GM23338 (cell line): ENCODE measurements at regions not wholly inside any gene's neighbourhood (a gene's known extent, or its start where the extent isn't known, plus 50 kb on each side); places are given as distances from the start of the nearest gene placed in this dataset.

Source experiments
- ATAC-seq: fragments of 200-7000 bp; cut with Tn5 transposase; 3 replicates; pipeline ENCODE4 v1.9.1; 2020
- DNase-seq: peaks from one replicate; pipeline ENCODE4 v3.0.0-alpha.2; 2015; ENCODE audit warnings: low spot score
- H2AFZ ChIP-seq: fragments of 200-600 bp; sonication (generic); 2 replicates; pipeline ENCODE4 v1.8.0; 2016; ENCODE audit warnings: antibody characterized with exemption, mild to moderate bottlenecking, moderate library complexity
- H3F3A ChIP-seq: fragments of 200-600 bp; sonication (generic); replicated peaks from 2 replicates; pipeline ENCODE4 v1.8.0; 2017; ENCODE audit warnings: antibody characterized with exemption, mixed run types, low read depth
- H3K27ac ChIP-seq: fragments of 200-600 bp; sonication (generic); 2 replicates; pipeline ENCODE4 v1.6.1; 2016; ENCODE audit warnings: low read depth
- H3K27me3 ChIP-seq: fragments of 200-600 bp; sonication (generic); 2 replicates; pipeline ENCODE4 v1.8.0; 2016; ENCODE audit warnings: mild to moderate bottlenecking, mixed run types, moderate library complexity; ENCODE audit not compliant: insufficient read depth
- H3K36me3 ChIP-seq: fragments of 200-600 bp; sonication (generic); 2 replicates; pipeline ENCODE4 v1.8.0; 2016; ENCODE audit warnings: mild to moderate bottlenecking; ENCODE audit not compliant: insufficient read depth
- H3K4me1 ChIP-seq: fragments of 200-600 bp; sonication (generic); 2 replicates; pipeline ENCODE4 v1.8.0; 2016; ENCODE audit warnings: mild to moderate bottlenecking, moderate library complexity; ENCODE audit not compliant: insufficient read depth
- H3K4me2 ChIP-seq: fragments of 200-600 bp; sonication (generic); 2 replicates; pipeline ENCODE4 v1.7.1; 2017; ENCODE audit warnings: mixed run types
- H3K4me3 ChIP-seq: fragments of 200-600 bp; sonication (generic); 2 replicates; pipeline ENCODE4 v1.6.1; 2016; ENCODE audit warnings: mixed run types
- H3K79me2 ChIP-seq: fragments of 200-600 bp; sonication (generic); replicated peaks from 2 replicates; pipeline ENCODE4 v1.8.0; 2017; ENCODE audit warnings: mild to moderate bottlenecking; ENCODE audit not compliant: insufficient read depth
- H3K9me2 ChIP-seq: fragments of 200-600 bp; sonication (generic); 2 replicates; pipeline ENCODE4 v1.8.0; 2017; ENCODE audit not compliant: insufficient read depth
- H4K20me1 ChIP-seq: fragments of 200-600 bp; sonication (generic); replicated peaks from 2 replicates; pipeline ENCODE4 v1.8.0; 2017; ENCODE audit warnings: mild to moderate bottlenecking; ENCODE audit not compliant: insufficient read depth
- H3K27ac Mint-ChIP-seq: 2 replicates; pipeline ENCODE4 v1.8.0; 2020; ENCODE audit warnings: inconsistent platforms, mild to moderate bottlenecking, moderate library complexity, mixed read lengths
- H3K27me3 Mint-ChIP-seq: 3 replicates; pipeline ENCODE4 v1.8.0; 2022; ENCODE audit warnings: low read depth, mild to moderate bottlenecking, moderate library complexity, mixed read lengths, inconsistent platforms; ENCODE audit not compliant: insufficient read depth, poor library complexity
- H3K36me3 Mint-ChIP-seq: 3 replicates; pipeline ENCODE4 v1.8.0; 2021; ENCODE audit warnings: low read depth, mild to moderate bottlenecking, inconsistent platforms, moderate library complexity, mixed read lengths
- H3K4me1 Mint-ChIP-seq: 3 replicates; pipeline ENCODE4 v1.8.0; 2020; ENCODE audit warnings: mild to moderate bottlenecking, inconsistent platforms, mixed read lengths
- H3K4me3 Mint-ChIP-seq: 3 replicates; pipeline ENCODE4 v1.8.0; 2021; ENCODE audit warnings: moderate library complexity, mild to moderate bottlenecking, inconsistent platforms, mixed read lengths
- H3K9me3 Mint-ChIP-seq: 3 replicates; pipeline ENCODE4 v1.8.0; 2020; ENCODE audit warnings: moderate library complexity, mild to moderate bottlenecking, inconsistent platforms, mixed read lengths
- CREB1 ChIP-seq: fragments of 250-450 bp; sonication (Bioruptor Pico); IDR thresholded peaks from 2 replicates; pipeline ENCODE4 v1.5.0; 2020; ENCODE audit warnings: low read depth, mild to moderate bottlenecking, moderate library complexity
- CTCF ChIP-seq, 2 experiments: fragments of 200-600 bp in 1 of 2; sonication (generic) in 1 of 2; conservative IDR thresholded peaks; 2 replicates each; pipeline versions ENCODE4 v1.5.1 to v1.6.1; 2016 to 2017; ENCODE audit warnings: antibody characterized with exemption in 2 of 2, low read depth in 2 of 2, mild to moderate bottlenecking in 2 of 2, moderate library complexity in 1 of 2
- EZH2phosphoT487 ChIP-seq: fragments of 200-600 bp; sonication (generic); IDR thresholded peaks from one replicate; pipeline ENCODE4 v1.8.1; 2018; ENCODE audit warnings: antibody characterized with exemption; ENCODE audit not compliant: unreplicated experiment
- NANOG ChIP-seq: IDR thresholded peaks from 2 replicates; pipeline ENCODE4 v1.6.1; 2016; ENCODE audit warnings: antibody characterized with exemption, borderline replicate concordance
- POLR2AphosphoS5 ChIP-seq: IDR thresholded peaks from 2 replicates; pipeline ENCODE4 v1.6.1; 2016; ENCODE audit warnings: antibody characterized with exemption, low read depth
- ZNF331 ChIP-seq: fragments of 250-450 bp; sonication (Bioruptor Pico); IDR thresholded peaks from 2 replicates; pipeline ENCODE4 v1.5.0; 2020; ENCODE audit warnings: low read depth, mild to moderate bottlenecking, moderate library complexity
- TF ChIP-seq, protein P1 (sequence below): IDR thresholded peaks from 2 replicates; pipeline ENCODE4 v1.6.1; 2016; ENCODE audit warnings: antibody characterized with exemption

DNA sequence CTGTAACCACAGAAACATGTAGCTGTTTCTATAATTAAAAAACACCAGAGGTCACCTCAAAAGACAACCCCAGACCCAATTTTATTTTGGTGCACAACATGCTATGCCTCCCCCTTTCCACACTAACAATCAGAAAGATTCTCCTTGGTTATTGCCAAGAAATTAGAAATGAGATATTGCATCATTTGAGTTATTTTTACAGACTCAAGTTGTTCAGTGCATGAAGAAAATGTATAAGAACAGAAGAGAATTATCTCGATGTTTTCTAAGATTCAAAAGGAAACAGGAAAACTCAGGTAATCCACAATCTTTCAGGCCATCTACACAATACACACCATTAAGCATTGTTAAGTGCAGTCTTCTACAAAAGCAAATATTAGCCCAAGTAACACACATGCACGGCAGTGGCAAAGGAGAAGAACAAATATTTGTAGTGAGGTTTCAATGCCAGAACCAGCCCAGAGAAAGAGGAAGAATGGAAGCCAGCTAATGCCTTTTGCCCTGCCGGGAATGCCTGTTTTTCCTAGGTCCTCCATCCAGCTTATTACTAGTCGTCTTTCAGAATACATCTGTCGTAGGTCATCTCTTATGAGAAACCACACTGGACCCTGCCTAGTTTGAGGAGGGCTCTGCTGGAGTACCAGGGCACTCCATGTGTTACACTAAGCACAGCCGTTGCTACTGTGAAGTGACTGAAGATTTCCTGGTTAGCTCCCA lies 67.6 kb upstream of the C1GALT1 start:
- Mint-ChIP-seq H3K4me1 (no peaks in the 10 kb centered on the region), H3K36me3 (peaks cover 11% of the 10 kb centered on the region; the same call in 2 of the 3 replicates), H3K9me3 (peaks cover 16% of the 10 kb centered on the region; the same call in 2 of the 3 replicates), H3K27ac (no peak overlapping the region), H3K27me3 (peaks cover 5% of the 10 kb centered on the region), H3K4me3 (no peak overlapping the region)
- Histone ChIP-seq H3K27me3 (no peaks in the 10 kb centered on the region), H2AFZ (no peak overlapping the region; the same call in 1 of the 2 replicates), H3K36me3 (no peaks in the 10 kb centered on the region), H3K4me3 (no peak overlapping the region), H3K9me2 (0 out of 2 replicates have a peak, but pooled peaks cover 6% of the 10 kb centered on the region), H4K20me1 (no peaks in the 10 kb centered on the region), H3K4me2 (no peak overlapping the region), H3K27ac (no peak overlapping the region), H3F3A (no peaks in the 10 kb centered on the region), H3K4me1 (no peaks in the 10 kb centered on the region), H3K79me2 (no peaks in the 10 kb centered on the region)
- TF ChIP-seq CREB1 (CRISPR knock-in tag), result no peak
- TF ChIP-seq, protein P1, sequence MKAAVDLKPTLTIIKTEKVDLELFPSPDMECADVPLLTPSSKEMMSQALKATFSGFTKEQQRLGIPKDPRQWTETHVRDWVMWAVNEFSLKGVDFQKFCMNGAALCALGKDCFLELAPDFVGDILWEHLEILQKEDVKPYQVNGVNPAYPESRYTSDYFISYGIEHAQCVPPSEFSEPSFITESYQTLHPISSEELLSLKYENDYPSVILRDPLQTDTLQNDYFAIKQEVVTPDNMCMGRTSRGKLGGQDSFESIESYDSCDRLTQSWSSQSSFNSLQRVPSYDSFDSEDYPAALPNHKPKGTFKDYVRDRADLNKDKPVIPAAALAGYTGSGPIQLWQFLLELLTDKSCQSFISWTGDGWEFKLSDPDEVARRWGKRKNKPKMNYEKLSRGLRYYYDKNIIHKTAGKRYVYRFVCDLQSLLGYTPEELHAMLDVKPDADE, result no peak
- DNase-seq (no peak), ATAC-seq (no peak)

GRCh38 chr7:7117935-7118586 lies 64.3 kb upstream of the C1GALT1 start:
- Histone ChIP-seq H3K9me2 (no peaks in the 10 kb centered on the region), H3F3A (no peaks in the 10 kb centered on the region), H3K4me2 (0 out of 2 replicates have a peak overlapping the region, but pooled peaks have one; percentile 20), H3K27me3 (no peaks in the 10 kb centered on the region), H3K27ac (no peak overlapping the region), H4K20me1 (no peaks in the 10 kb centered on the region), H2AFZ (peak overlapping the region; percentile 97), H3K4me3 (no peak overlapping the region), H3K36me3 (no peaks in the 10 kb centered on the region), H3K79me2 (no peaks in the 10 kb centered on the region), H3K4me1 (no peaks in the 10 kb centered on the region)
- H3K36me3 Mint-ChIP-seq, result no peaks in the 10 kb centered on the region
- H3K4me3 Mint-ChIP-seq, result no peak overlapping the region
- H3K27me3 Mint-ChIP-seq, result peaks cover 5% of the 10 kb centered on the region
- TF ChIP-seq ZNF331 (CRISPR knock-in tag) (no peak), POLR2AphosphoS5 (no peak)
- no peak for DNase-seq
- peak overlapping the region; percentile 63; the same call in 1 of the 2 replicates for H3K27ac Mint-ChIP-seq
- H3K9me3 Mint-ChIP-seq, result no peaks in the 10 kb centered on the region
- no peaks in the 10 kb centered on the region for H3K4me1 Mint-ChIP-seq
- no peak; the same call in 2 of the 3 replicates for ATAC-seq

DNA sequence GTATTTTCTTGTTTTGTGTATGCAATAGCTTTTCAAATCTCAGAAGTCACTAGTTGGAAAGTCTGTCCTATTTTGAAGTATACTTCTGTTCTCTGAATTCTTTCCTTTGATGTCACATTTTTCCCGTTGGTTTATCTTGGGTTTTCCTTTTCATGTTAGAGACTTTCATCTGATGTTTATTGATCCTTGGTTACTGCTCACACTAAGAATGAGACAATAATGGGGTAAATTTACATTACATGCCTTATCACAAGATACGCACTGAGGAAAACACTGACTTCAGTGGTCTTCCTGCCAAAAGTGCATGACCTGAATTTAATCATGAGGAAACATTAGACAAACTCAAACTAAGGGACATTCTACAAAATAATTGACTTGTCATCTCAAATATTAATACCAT lies 63.5 kb upstream of the C1GALT1 start:
- Histone ChIP-seq H3K4me1 (no peaks in the 10 kb centered on the region), H3K4me2 (no peak overlapping the region), H3K79me2 (no peaks in the 10 kb centered on the region), H3K36me3 (no peaks in the 10 kb centered on the region), H4K20me1 (no peaks in the 10 kb centered on the region), H2AFZ (0 out of 2 replicates have a peak overlapping the region, but pooled peaks have one; percentile 7), H3K9me2 (no peaks in the 10 kb centered on the region), H3F3A (no peaks in the 10 kb centered on the region), H3K27me3 (no peaks in the 10 kb centered on the region), H3K4me3 (no peak overlapping the region), H3K27ac (no peak overlapping the region)
- Mint-ChIP-seq H3K4me3 (no peak overlapping the region), H3K27me3 (peaks cover 5% of the 10 kb centered on the region), H3K36me3 (no peaks in the 10 kb centered on the region), H3K9me3 (no peaks in the 10 kb centered on the region), H3K4me1 (no peaks in the 10 kb centered on the region), H3K27ac (no peak overlapping the region)
- ATAC-seq, result no peak
- DNase-seq, result no peak
- no peak for TF ChIP-seq EZH2phosphoT487
- TF ChIP-seq POLR2AphosphoS5, result no peak
- TF ChIP-seq CTCF (conservative IDR thresholded peaks at IDR 0.05; ENCODE audit: low read depth in 2 of 2), result no peak
- TF ChIP-seq CREB1 (CRISPR knock-in tag), result no peak
- TF ChIP-seq NANOG, result no peak
